OCI-LY1 (cell line): ENCODE measurements at regions not wholly inside any gene's neighbourhood (a gene's known extent, or its start where the extent isn't known, plus 50 kb on each side); places are given as distances from the start of the nearest gene placed in this dataset.

ENCODE experiments used
- CTCF ChIP-seq: fragments of 200-600 bp; sonication (generic), shearing (Covaris generic); IDR thresholded peaks from 2 replicates; pipeline ENCODE4 v1.5.1; 2017; ENCODE audit warnings: mild to moderate bottlenecking, antibody characterized with exemption, low read length, moderate library complexity, mixed read lengths
- EZH2 ChIP-seq: fragments of 200-600 bp; sonication (generic), shearing (Covaris generic); IDR thresholded peaks from 2 replicates; pipeline ENCODE4 v1.8.0; 2017; ENCODE audit warnings: borderline replicate concordance, mixed run types, mild to moderate bottlenecking, antibody characterized with exemption, low read length, moderate library complexity, mixed read lengths

GRCh38 chr3:181629029-181629428 lies 82.7 kb upstream of the SOX2 start:
- TF ChIP-seq EZH2 (no peak), CTCF (no peak)
